Calu3 (cell line): ENCODE measurements at regions not wholly inside any gene's neighbourhood (a gene's known extent, or its start where the extent isn't known, plus 50 kb on each side); places are given as distances from the start of the nearest gene placed in this dataset.

Experiments
- BruUV-seq: library from RNA; stranded (reverse); fragments of 400-500 nt; replicated peaks from 2 replicates; lab custom pipeline; 2021; lab: Mats Ljungman, UMichigan
- CTCF ChIA-PET: fragments of 300-600 bp; sonication (Branson Sonifier 250); formaldehyde crosslinking; loops from one replicate; lab custom pipeline; 2022; ENCODE audit warnings: antibody characterized with exemption; lab: Charles Lee
- DNase-seq: peaks from one replicate; pipeline ENCODE4 v3.0.0; 2022
- H3K27ac Mint-ChIP-seq: one replicate; pipeline ENCODE4 v1.8.0; 2022; ENCODE audit warnings: mixed read lengths; ENCODE audit not compliant: unreplicated experiment
- H3K27me3 Mint-ChIP-seq: one replicate; pipeline ENCODE4 v1.8.0; 2022; ENCODE audit warnings: mixed read lengths; ENCODE audit not compliant: unreplicated experiment
- H3K36me3 Mint-ChIP-seq: one replicate; pipeline ENCODE4 v1.8.0; 2022; ENCODE audit warnings: mild to moderate bottlenecking, moderate library complexity, mixed read lengths; ENCODE audit not compliant: insufficient read depth, unreplicated experiment
- H3K4me1 Mint-ChIP-seq: one replicate; pipeline ENCODE4 v1.8.0; 2022; ENCODE audit warnings: mild to moderate bottlenecking, low read depth, mixed read lengths; ENCODE audit not compliant: unreplicated experiment
- H3K4me3 Mint-ChIP-seq: one replicate; pipeline ENCODE4 v1.8.0; 2022; ENCODE audit warnings: mild to moderate bottlenecking, low read depth, moderate library complexity, mixed read lengths; ENCODE audit not compliant: unreplicated experiment
- H3K9me3 Mint-ChIP-seq: one replicate; pipeline ENCODE4 v1.8.0; 2022; ENCODE audit warnings: low read depth, mixed read lengths; ENCODE audit not compliant: unreplicated experiment
- CTCF ChIP-seq: fragments of 200-600 bp; IDR thresholded peaks from one replicate; pipeline ENCODE4 v1.8.0; 2022; ENCODE audit warnings: antibody characterized with exemption; ENCODE audit not compliant: unreplicated experiment
- intact Hi-C: fragments of 100-400 bp; cut with micrococcal nuclease; formaldehyde crosslinking; loops from one replicate; pipeline ENCODE4 v1.10.0; 2022; ENCODE audit not compliant: unreplicated experiment

GRCh38 chr7:118054529-118054928 lies 129.4 kb upstream of the LSM8 start:
- CTCF ChIA-PET, result no interaction called here
- DNase-seq, result no peak
- intact Hi-C loops, result no loop called here

GRCh38 chr7:118055647-118056046 lies 128.3 kb upstream of the LSM8 start:
- no peak overlapping the region for H3K27ac Mint-ChIP-seq
- no peaks in the 10 kb centered on the region for H3K4me1 Mint-ChIP-seq
- intact Hi-C loops, result no loop called here
- DNase-seq, result no peak
- H3K36me3 Mint-ChIP-seq, result no peaks in the 10 kb centered on the region
- no TSS peak for BruUV-seq
- no peak overlapping the region for H3K4me3 Mint-ChIP-seq
- H3K27me3 Mint-ChIP-seq, result no peaks in the 10 kb centered on the region
- CTCF ChIA-PET, result interaction anchor here (0.6 kb wide), 1 partner anchor 15 kb away, joined by 7 read pairs; no protein-coding TSS in a partner anchor
- TF ChIP-seq CTCF, result no peak
- H3K9me3 Mint-ChIP-seq, result no peaks in the 10 kb centered on the region

More at GRCh38 chr7:118054529-118054928, 129.4 kb upstream of the LSM8 start:
- TF ChIP-seq CTCF, result no peak
- no peaks in the 10 kb centered on the region for H3K27me3 Mint-ChIP-seq
- H3K4me1 Mint-ChIP-seq, result no peaks in the 10 kb centered on the region
- no peaks in the 10 kb centered on the region for H3K36me3 Mint-ChIP-seq
- no peak overlapping the region for H3K27ac Mint-ChIP-seq
- no TSS peak for BruUV-seq
- no peaks in the 10 kb centered on the region for H3K9me3 Mint-ChIP-seq
- no peak overlapping the region for H3K4me3 Mint-ChIP-seq

GRCh38 chr7:118057404-118057803 lies 126.6 kb upstream of the LSM8 start:
- no peak for TF ChIP-seq CTCF
- intact Hi-C loops, result no loop called here
- no peak for DNase-seq
- H3K4me1 Mint-ChIP-seq, result no peaks in the 10 kb centered on the region
- no peaks in the 10 kb centered on the region for H3K9me3 Mint-ChIP-seq
- no peaks in the 10 kb centered on the region for H3K27me3 Mint-ChIP-seq
- CTCF ChIA-PET, result no interaction called here
- no peaks in the 10 kb centered on the region for H3K36me3 Mint-ChIP-seq
- H3K4me3 Mint-ChIP-seq, result no peak overlapping the region
- BruUV-seq, result no TSS peak
- no peak overlapping the region for H3K27ac Mint-ChIP-seq

GRCh38 chr7:118059209-118059608 lies 124.8 kb upstream of the LSM8 start:
- Mint-ChIP-seq H3K4me1 (no peaks in the 10 kb centered on the region), H3K27ac (no peak overlapping the region), H3K27me3 (no peaks in the 10 kb centered on the region), H3K36me3 (no peaks in the 10 kb centered on the region), H3K9me3 (no peaks in the 10 kb centered on the region), H3K4me3 (no peak overlapping the region)
- no peak for TF ChIP-seq CTCF
- intact Hi-C loops, result no loop called here
- CTCF ChIA-PET, result no interaction called here
- BruUV-seq, result no TSS peak
- no peak for DNase-seq
